H9 (cell line): ENCODE measurements at regions not wholly inside any gene's neighbourhood (a gene's known extent, or its start where the extent isn't known, plus 50 kb on each side); places are given as distances from the start of the nearest gene placed in this dataset.

Experiments used
- DNase-seq: peaks from one replicate; pipeline ENCODE4 v3.0.0-alpha.2; 2017
- H2AFZ ChIP-seq: one replicate; pipeline ENCODE4 v1.6.1; 2013; ENCODE audit warnings: mild to moderate bottlenecking, low read length, control low read depth, moderate library complexity
- H2AK5ac ChIP-seq: 2 replicates; pipeline ENCODE4 v1.6.1; 2013; ENCODE audit warnings: low read length, control low read depth, mixed read lengths; ENCODE audit not compliant: insufficient read length
- H2BK120ac ChIP-seq: one replicate; pipeline ENCODE4 v1.6.1; 2013; ENCODE audit warnings: low read depth, mild to moderate bottlenecking, low read length, control low read depth, inconsistent platforms; ENCODE audit not compliant: poor library complexity, severe bottlenecking
- H2BK12ac ChIP-seq: 2 replicates; pipeline ENCODE4 v1.6.1; 2013; ENCODE audit warnings: low read length, control low read depth, mixed read lengths, low read depth; ENCODE audit not compliant: insufficient read length
- H2BK15ac ChIP-seq: 2 replicates; pipeline ENCODE4 v1.6.1; 2013; ENCODE audit warnings: low read depth, low read length, control low read depth
- H2BK20ac ChIP-seq: one replicate; pipeline ENCODE4 v1.6.1; 2013; ENCODE audit warnings: low read depth, mild to moderate bottlenecking, low read length, control low read depth, inconsistent platforms; ENCODE audit not compliant: poor library complexity, severe bottlenecking
- H2BK5ac ChIP-seq: 2 replicates; pipeline ENCODE4 v1.6.1; 2013; ENCODE audit warnings: low read length, control low read depth, mixed read lengths; ENCODE audit not compliant: insufficient read length
- H3K14ac ChIP-seq: 2 replicates; pipeline ENCODE4 v1.6.1; 2013; ENCODE audit warnings: low read length, control low read depth; ENCODE audit not compliant: insufficient read depth
- H3K18ac ChIP-seq: 2 replicates; pipeline ENCODE4 v1.6.1; 2013; ENCODE audit warnings: low read depth, mild to moderate bottlenecking, mixed read lengths, low read length, control low read depth; ENCODE audit not compliant: insufficient read length
- H3K23ac ChIP-seq: 2 replicates; pipeline ENCODE4 v1.6.1; 2013; ENCODE audit warnings: low read length, control low read depth, mixed read lengths, low read depth; ENCODE audit not compliant: insufficient read length
- H3K23me2 ChIP-seq: 2 replicates; pipeline ENCODE4 v1.6.1; 2013; ENCODE audit warnings: low read depth, mild to moderate bottlenecking, mixed read lengths, low read length, control low read depth; ENCODE audit not compliant: insufficient read length, poor library complexity, severe bottlenecking
- H3K27ac ChIP-seq: 2 replicates; pipeline ENCODE4 v1.5.1; 2013; ENCODE audit warnings: low read length, control low read depth, mixed read lengths, low read depth; ENCODE audit not compliant: insufficient read length
- H3K27me3 ChIP-seq: 2 replicates; pipeline ENCODE4 v1.6.1; 2013; ENCODE audit warnings: low read length, control low read depth, inconsistent platforms; ENCODE audit not compliant: insufficient read depth
- H3K4ac ChIP-seq: 2 replicates; pipeline ENCODE4 v1.6.1; 2013; ENCODE audit warnings: low read depth, mild to moderate bottlenecking, control low read depth, inconsistent platforms, low read length, moderate library complexity
- H3K4me1 ChIP-seq: 2 replicates; pipeline ENCODE4 v1.6.1; 2013; ENCODE audit warnings: low read length, control low read depth, inconsistent platforms; ENCODE audit not compliant: insufficient read depth
- H3K4me2 ChIP-seq: 2 replicates; pipeline ENCODE4 v1.6.1; 2013; ENCODE audit warnings: low read length, control low read depth, mixed read lengths; ENCODE audit not compliant: insufficient read length, insufficient read depth
- H3K56ac ChIP-seq: 2 replicates; pipeline ENCODE4 v1.6.1; 2013; ENCODE audit warnings: low read depth, mild to moderate bottlenecking, mixed read lengths, low read length, control low read depth; ENCODE audit not compliant: insufficient read length
- H3K79me1 ChIP-seq: 2 replicates; pipeline ENCODE4 v1.6.1; 2013; ENCODE audit warnings: low read depth, mild to moderate bottlenecking, moderate library complexity, low read length, control low read depth, inconsistent platforms; ENCODE audit not compliant: insufficient read depth, poor library complexity, severe bottlenecking
- H3K79me2 ChIP-seq: 2 replicates; pipeline ENCODE4 v1.6.1; 2013; ENCODE audit warnings: low read length, control low read depth, inconsistent platforms; ENCODE audit not compliant: insufficient read depth
- H3K9ac ChIP-seq: 2 replicates; pipeline ENCODE4 v1.6.1; 2013; ENCODE audit warnings: low read length, control low read depth, mixed read lengths; ENCODE audit not compliant: insufficient read length; ENCODE audit errors: extremely low read depth
- H3K9me3 ChIP-seq: one replicate; pipeline ENCODE4 v1.6.1; 2013; ENCODE audit warnings: low read depth, low read length, inconsistent platforms; ENCODE audit not compliant: control insufficient read depth
- H3T11ph ChIP-seq: one replicate; pipeline ENCODE4 v1.6.1; 2013; ENCODE audit warnings: mild to moderate bottlenecking, low read length, control low read depth, inconsistent platforms
- H4K20me1 ChIP-seq: one replicate; pipeline ENCODE4 v1.6.1; 2013; ENCODE audit not compliant: control insufficient read depth, insufficient read length, insufficient read depth
- H4K5ac ChIP-seq: 2 replicates; pipeline ENCODE4 v1.6.1; 2013; ENCODE audit warnings: low read depth, mild to moderate bottlenecking, mixed read lengths, low read length, control low read depth; ENCODE audit not compliant: insufficient read length
- H4K8ac ChIP-seq: replicated peaks from 2 replicates; pipeline ENCODE4 v1.6.1; 2013; ENCODE audit warnings: low read length, control low read depth, mixed read lengths, low read depth; ENCODE audit not compliant: insufficient read length
- H4K91ac ChIP-seq: 2 replicates; pipeline ENCODE4 v1.6.1; 2013; ENCODE audit warnings: low read depth, mild to moderate bottlenecking, moderate library complexity, mixed read lengths, low read length, control low read depth; ENCODE audit not compliant: insufficient read length
- H3K27ac Mint-ChIP-seq, 3 experiments: 2 replicates in 2 of 3; 3 replicates in 1 of 3; pipeline ENCODE4 v1.8.0; 2020 to 2021; ENCODE audit warnings: mixed read lengths in 3 of 3, mild to moderate bottlenecking in 1 of 3, moderate library complexity in 1 of 3
- H3K27me3 Mint-ChIP-seq: 2 replicates; pipeline ENCODE4 v1.8.0; 2021; ENCODE audit warnings: low read depth, mild to moderate bottlenecking, moderate library complexity, mixed read lengths
- H3K36me3 Mint-ChIP-seq, 3 experiments: 2 replicates in 2 of 3; 3 replicates in 1 of 3; pipeline ENCODE4 v1.8.0; 2020 to 2021; ENCODE audit warnings: low read depth in 3 of 3, mixed read lengths in 3 of 3; ENCODE audit not compliant: insufficient read depth in 1 of 3
- H3K4me1 Mint-ChIP-seq, 2 experiments: 2 replicates each; pipeline ENCODE4 v1.8.0; 2020; ENCODE audit warnings: mixed read lengths in 2 of 2
- H3K4me3 Mint-ChIP-seq, 2 experiments: 2 replicates in 1 of 2; 3 replicates in 1 of 2; pipeline ENCODE4 v1.8.0; 2020 to 2021; ENCODE audit warnings: mild to moderate bottlenecking in 2 of 2, mixed read lengths in 2 of 2, moderate library complexity in 1 of 2
- H3K9me3 Mint-ChIP-seq, 2 experiments: 2 replicates in 1 of 2; 3 replicates in 1 of 2; pipeline ENCODE4 v1.8.0; 2020; ENCODE audit warnings: mild to moderate bottlenecking in 2 of 2, mixed read lengths in 2 of 2, moderate library complexity in 1 of 2
- WGBS: extraction: QIAGEN DNeasy Blood & Tissue Kit; methylation state at CpG from one replicate; pipeline ENCODE4 v1.1.7; 2013; ENCODE audit warnings: missing lambda C conversion rate, low lambda C conversion rate, mixed read lengths; ENCODE audit not compliant: insufficient read length; ENCODE audit errors: extremely low coverage; 5-methylcytosine and 5-hydroxymethylcytosine counted together
- TF ChIP-seq, protein P1 (sequence below): fragments of 200-600 bp; sonication (generic); conservative IDR thresholded peaks from 3 replicates; pipeline ENCODE4 v1.8.0; 2021; ENCODE audit warnings: antibody characterized with exemption, mild to moderate bottlenecking

DNA sequence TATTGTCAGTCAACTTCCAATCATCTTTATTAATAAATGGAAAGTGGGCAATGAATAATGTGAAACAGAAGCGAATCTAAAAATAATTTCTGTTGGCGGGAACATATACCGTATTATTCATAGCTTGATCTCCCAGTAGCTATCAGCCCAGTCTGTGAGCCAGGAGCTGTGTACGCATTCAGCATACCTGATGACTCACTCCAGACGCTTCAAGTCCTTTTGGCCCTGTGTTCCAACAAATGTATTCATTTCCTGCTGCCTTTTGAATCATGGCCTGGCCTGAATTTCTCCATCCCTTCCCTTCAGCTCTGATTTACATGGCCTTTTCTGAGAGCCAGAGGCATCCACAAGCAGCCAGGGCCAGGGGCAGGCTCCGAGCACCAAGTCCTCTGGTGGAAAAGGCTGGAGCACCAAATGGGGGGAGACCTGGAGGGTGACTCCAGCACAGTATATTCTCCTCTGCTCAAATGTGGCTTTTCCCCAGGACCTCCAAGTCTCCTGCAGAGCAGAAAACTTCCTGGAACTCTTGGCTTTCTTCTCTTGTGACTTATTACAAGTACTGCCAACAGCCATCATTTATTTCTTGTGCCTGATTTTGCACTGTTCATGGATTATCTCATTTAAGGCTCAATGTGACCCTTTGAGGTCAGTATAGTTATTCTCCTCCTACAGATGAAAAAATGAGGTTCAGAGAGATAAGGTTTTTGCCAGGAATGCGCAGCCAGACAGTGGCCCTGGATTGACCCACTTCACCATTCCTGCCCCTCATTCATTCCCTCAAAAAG, 108.7 kb downstream of the EN1 start:
- Mint-ChIP-seq H3K4me1 (peaks cover 29 to 31% of the 10 kb centered on the region in 2 experiments), H3K36me3 (peaks cover 3 to 13% (median 5%) of the 10 kb centered on the region in 3 experiments), H3K4me3 (no peak overlapping the region), H3K9me3 (peaks cover 8 to 13% of the 10 kb centered on the region in 2 experiments), H3K27me3 (peaks cover 4% of the 10 kb centered on the region; the same call in 1 of the 2 replicates), H3K27ac (peak overlapping the region in 1 of 3 experiments; percentile 40; a peak in 1 of 7 replicates)
- H4K5ac ChIP-seq, result no peak overlapping the region
- H2BK15ac ChIP-seq, result no peak overlapping the region
- H4K91ac ChIP-seq, result no peak overlapping the region
- H3K27me3 ChIP-seq, result no peaks in the 10 kb centered on the region
- H4K20me1 ChIP-seq, result no peaks in the 10 kb centered on the region
- DNase-seq, result peak; percentile 44
- no peaks in the 10 kb centered on the region for H3K23me2 ChIP-seq
- H3K23ac ChIP-seq, result no peak overlapping the region
- no peak overlapping the region for H3K14ac ChIP-seq
- H3K79me1 ChIP-seq, result no peaks in the 10 kb centered on the region
- no CpG with 5 or more reads among the region's 7 CpGs for WGBS
- no peak overlapping the region for H4K8ac ChIP-seq
- H2BK20ac ChIP-seq, result no peak overlapping the region
- no peak overlapping the region for H2AK5ac ChIP-seq
- H3K79me2 ChIP-seq, result no peaks in the 10 kb centered on the region
- H3K56ac ChIP-seq, result no peak overlapping the region
- H3K27ac ChIP-seq, result no peak overlapping the region
- H3T11ph ChIP-seq, result no peak overlapping the region
- no peak overlapping the region for H2AFZ ChIP-seq
- no peak overlapping the region for H3K4ac ChIP-seq
- H2BK5ac ChIP-seq, result no peak overlapping the region
- no peak overlapping the region for H2BK120ac ChIP-seq
- no peaks in the 10 kb centered on the region for H3K9me3 ChIP-seq
- H3K4me2 ChIP-seq, result no peak overlapping the region
- H3K18ac ChIP-seq, result no peak overlapping the region
- H3K9ac ChIP-seq, result no peak overlapping the region
- no peak overlapping the region for H2BK12ac ChIP-seq
- peaks cover 6% of the 10 kb centered on the region; the same call in 1 of the 2 replicates for H3K4me1 ChIP-seq
- TF ChIP-seq, protein P1, sequence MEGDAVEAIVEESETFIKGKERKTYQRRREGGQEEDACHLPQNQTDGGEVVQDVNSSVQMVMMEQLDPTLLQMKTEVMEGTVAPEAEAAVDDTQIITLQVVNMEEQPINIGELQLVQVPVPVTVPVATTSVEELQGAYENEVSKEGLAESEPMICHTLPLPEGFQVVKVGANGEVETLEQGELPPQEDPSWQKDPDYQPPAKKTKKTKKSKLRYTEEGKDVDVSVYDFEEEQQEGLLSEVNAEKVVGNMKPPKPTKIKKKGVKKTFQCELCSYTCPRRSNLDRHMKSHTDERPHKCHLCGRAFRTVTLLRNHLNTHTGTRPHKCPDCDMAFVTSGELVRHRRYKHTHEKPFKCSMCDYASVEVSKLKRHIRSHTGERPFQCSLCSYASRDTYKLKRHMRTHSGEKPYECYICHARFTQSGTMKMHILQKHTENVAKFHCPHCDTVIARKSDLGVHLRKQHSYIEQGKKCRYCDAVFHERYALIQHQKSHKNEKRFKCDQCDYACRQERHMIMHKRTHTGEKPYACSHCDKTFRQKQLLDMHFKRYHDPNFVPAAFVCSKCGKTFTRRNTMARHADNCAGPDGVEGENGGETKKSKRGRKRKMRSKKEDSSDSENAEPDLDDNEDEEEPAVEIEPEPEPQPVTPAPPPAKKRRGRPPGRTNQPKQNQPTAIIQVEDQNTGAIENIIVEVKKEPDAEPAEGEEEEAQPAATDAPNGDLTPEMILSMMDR, result no peak
